Stimulated activated effector memory CD8-positive, alpha-beta T cell treated with anti-CD3 and anti-CD28 coated beads, Interleukin-12 subunit alpha, Interleukin-12 subunit beta, amount 100 ng/mL, for 72 hours (primary cell): ENCODE measurements at regions not wholly inside any gene's neighbourhood (a gene's known extent, or its start where the extent isn't known, plus 50 kb on each side); places are given as distances from the start of the nearest gene placed in this dataset.

Source experiments
- ATAC-seq: fragments of 150-1000 bp; cut with Tn5 transposase; 2 replicates; pipeline ENCODE4 v1.10.0; 2021
- DNase-seq, 2 donors: peaks; one replicate each; pipeline ENCODE4 v3.0.0; 2021 to 2022; ENCODE audit warnings: low spot score in 2 of 2
- H3K27ac Mint-ChIP-seq: one replicate; pipeline ENCODE4 v1.8.0; 2022; ENCODE audit warnings: mild to moderate bottlenecking, mixed read lengths
- H3K36me3 Mint-ChIP-seq: one replicate; pipeline ENCODE4 v1.8.0; 2022; ENCODE audit warnings: mild to moderate bottlenecking, mixed read lengths
- H3K4me1 Mint-ChIP-seq: one replicate; pipeline ENCODE4 v1.8.0; 2022; ENCODE audit warnings: mixed read lengths
- H3K4me3 Mint-ChIP-seq: one replicate; pipeline ENCODE4 v1.8.0; 2022; ENCODE audit warnings: mild to moderate bottlenecking, mixed read lengths
- H3K9me3 Mint-ChIP-seq: one replicate; pipeline ENCODE4 v1.8.0; 2022; ENCODE audit warnings: mixed read lengths

GRCh38 chr10:121405953-121406352, 192.3 kb downstream of the FGFR2 start:
- no peak for DNase-seq
- Mint-ChIP-seq H3K4me1 (no peaks in the 10 kb centered on the region), H3K36me3 (no peaks in the 10 kb centered on the region), H3K9me3 (no peaks in the 10 kb centered on the region), H3K27ac (no peak overlapping the region), H3K4me3 (no peak overlapping the region)
- ATAC-seq = no peak

GRCh38 chr10:121406823-121407545, 191.3 kb downstream of the FGFR2 start:
- H3K27ac Mint-ChIP-seq = no peak overlapping the region
- ATAC-seq = no peak
- DNase-seq = no peak
- no peaks in the 10 kb centered on the region for H3K4me1 Mint-ChIP-seq
- no peak overlapping the region for H3K4me3 Mint-ChIP-seq
- H3K36me3 Mint-ChIP-seq = no peaks in the 10 kb centered on the region
- H3K9me3 Mint-ChIP-seq = no peaks in the 10 kb centered on the region

DNA sequence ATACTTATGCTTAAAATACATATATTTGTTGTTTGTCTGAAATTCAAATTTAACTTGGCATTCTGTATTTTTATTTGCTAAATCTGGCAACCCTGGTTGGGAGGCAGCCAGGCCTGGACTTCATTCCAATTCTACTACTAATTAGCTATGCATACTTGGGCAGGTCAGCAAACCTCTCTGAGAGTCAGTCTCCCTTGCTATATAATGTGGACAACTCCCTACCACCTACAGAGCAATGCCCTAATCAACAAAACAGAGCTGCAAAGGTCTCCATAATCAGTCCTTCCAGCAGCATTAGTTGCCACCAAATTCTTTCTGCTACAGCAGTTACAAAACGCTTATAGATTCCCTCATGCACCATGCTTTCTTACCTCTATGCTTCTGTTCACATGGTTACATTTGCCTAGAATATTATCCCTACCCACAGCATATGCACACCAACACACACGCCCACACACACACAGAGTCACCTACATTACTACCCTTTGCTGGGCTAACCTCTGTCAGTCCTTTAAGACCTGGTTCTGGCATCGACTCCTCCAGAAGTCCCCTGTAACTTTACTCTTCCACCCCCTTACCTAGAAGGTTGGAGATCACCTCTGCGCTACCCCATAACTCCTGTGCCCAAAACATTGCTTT, 188.7 kb downstream of the FGFR2 start:
- H3K27ac Mint-ChIP-seq = no peak overlapping the region
- H3K4me3 Mint-ChIP-seq = no peak overlapping the region
- H3K9me3 Mint-ChIP-seq = no peaks in the 10 kb centered on the region
- H3K4me1 Mint-ChIP-seq = no peaks in the 10 kb centered on the region
- H3K36me3 Mint-ChIP-seq = no peaks in the 10 kb centered on the region
- DNase-seq (no peak), ATAC-seq (no peak)

- Mint-ChIP-seq H3K36me3 (no peaks in the 10 kb centered on the region), H3K27ac (no peak overlapping the region), H3K4me3 (no peak overlapping the region), H3K9me3 (no peaks in the 10 kb centered on the region), H3K4me1 (no peaks in the 10 kb centered on the region)
- DNase-seq = no peak
- ATAC-seq = no peak
These were observed 187.2 kb downstream of the FGFR2 start for GRCh38 chr10:121411004-121411403.

DNA sequence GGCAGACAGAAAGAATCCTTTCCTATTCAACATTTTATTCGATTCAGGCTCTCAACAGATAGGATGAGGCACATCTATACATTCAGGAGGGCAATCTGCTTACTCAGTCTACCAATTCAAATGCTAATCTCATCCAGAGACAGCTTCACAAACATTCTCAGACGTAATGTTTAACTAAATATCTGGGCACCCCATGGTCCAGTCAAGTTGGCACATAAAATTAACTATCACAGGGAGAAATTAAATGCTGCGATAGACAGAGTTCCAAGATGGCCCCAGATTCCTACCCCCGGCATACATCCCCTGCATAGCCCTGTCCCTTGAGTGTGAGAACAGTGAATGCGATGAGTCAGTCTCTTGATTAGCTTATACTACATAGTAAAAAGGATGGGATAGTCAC, 184.3 kb downstream of the FGFR2 start:
- no peaks in the 10 kb centered on the region for H3K4me1 Mint-ChIP-seq

GRCh38 chr10:121414366-121415062, 183.7 kb downstream of the FGFR2 start:
- no peak overlapping the region for H3K27ac Mint-ChIP-seq
- no peaks in the 10 kb centered on the region for H3K36me3 Mint-ChIP-seq
- H3K4me3 Mint-ChIP-seq = no peak overlapping the region
- no peak for DNase-seq
- ATAC-seq = no peak
- no peaks in the 10 kb centered on the region for H3K4me1 Mint-ChIP-seq
- no peaks in the 10 kb centered on the region for H3K9me3 Mint-ChIP-seq

More for the DNA sequence above, 184.3 kb downstream of the FGFR2 start:
- Mint-ChIP-seq H3K27ac (no peak overlapping the region), H3K4me3 (no peak overlapping the region), H3K36me3 (no peaks in the 10 kb centered on the region), H3K9me3 (no peaks in the 10 kb centered on the region)
- no peak for ATAC-seq
- DNase-seq = no peak

- no peak overlapping the region for H3K27ac Mint-ChIP-seq
- H3K4me1 Mint-ChIP-seq = no peaks in the 10 kb centered on the region
- DNase-seq = no peak
- H3K36me3 Mint-ChIP-seq = no peaks in the 10 kb centered on the region
- ATAC-seq = no peak
- H3K9me3 Mint-ChIP-seq = no peaks in the 10 kb centered on the region
- no peak overlapping the region for H3K4me3 Mint-ChIP-seq
These were observed 183.2 kb downstream of the FGFR2 start for GRCh38 chr10:121415063-121415399.

- H3K27ac Mint-ChIP-seq = no peak overlapping the region
- no peaks in the 10 kb centered on the region for H3K9me3 Mint-ChIP-seq
- DNase-seq (no peak), ATAC-seq (no peak)
- H3K36me3 Mint-ChIP-seq = no peaks in the 10 kb centered on the region
- no peak overlapping the region for H3K4me3 Mint-ChIP-seq
- no peaks in the 10 kb centered on the region for H3K4me1 Mint-ChIP-seq
These were observed 182.2 kb downstream of the FGFR2 start for GRCh38 chr10:121416071-121416470.

- Mint-ChIP-seq H3K9me3 (no peaks in the 10 kb centered on the region), H3K36me3 (no peaks in the 10 kb centered on the region), H3K4me3 (no peak overlapping the region), H3K27ac (no peak overlapping the region), H3K4me1 (no peaks in the 10 kb centered on the region)
- no peak for ATAC-seq
- DNase-seq = no peak
These were observed 180.9 kb downstream of the FGFR2 start for GRCh38 chr10:121417298-121417697.

GRCh38 chr10:121418126-121418777, 180.0 kb downstream of the FGFR2 start:
- DNase-seq (no peak), ATAC-seq (no peak)
- no peaks in the 10 kb centered on the region for H3K4me1 Mint-ChIP-seq
- H3K27ac Mint-ChIP-seq = no peak overlapping the region
- no peaks in the 10 kb centered on the region for H3K9me3 Mint-ChIP-seq
- H3K4me3 Mint-ChIP-seq = no peak overlapping the region
- no peaks in the 10 kb centered on the region for H3K36me3 Mint-ChIP-seq

DNA sequence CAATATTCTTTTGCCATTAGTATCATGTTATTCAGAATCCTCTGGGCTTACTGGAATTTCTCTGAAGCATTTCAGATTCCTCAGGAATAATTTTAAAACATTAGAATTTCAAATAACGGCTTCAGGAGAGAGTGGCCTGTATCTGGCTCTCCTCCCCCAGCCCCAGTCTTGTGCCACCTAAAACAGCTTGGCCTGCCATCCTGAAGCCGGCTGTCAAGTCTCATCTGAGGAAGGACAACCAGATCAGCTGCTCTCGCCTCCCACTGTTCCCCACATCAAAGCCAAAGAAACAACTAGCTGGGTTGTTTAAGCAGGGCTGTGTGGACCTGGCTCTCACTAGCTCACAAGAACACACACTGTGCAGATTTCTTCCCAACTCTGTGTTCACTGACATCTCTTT, 178.2 kb downstream of the FGFR2 start:
- no peaks in the 10 kb centered on the region for H3K4me1 Mint-ChIP-seq
- H3K9me3 Mint-ChIP-seq = no peaks in the 10 kb centered on the region
- no peak overlapping the region for H3K27ac Mint-ChIP-seq
- ATAC-seq = no peak
- no peaks in the 10 kb centered on the region for H3K36me3 Mint-ChIP-seq
- DNase-seq = no peak
- H3K4me3 Mint-ChIP-seq = no peak overlapping the region

GRCh38 chr10:121422096-121422495, 176.1 kb downstream of the FGFR2 start:
- Mint-ChIP-seq H3K4me1 (no peaks in the 10 kb centered on the region), H3K27ac (no peak overlapping the region), H3K4me3 (no peak overlapping the region), H3K36me3 (no peaks in the 10 kb centered on the region), H3K9me3 (no peaks in the 10 kb centered on the region)
- DNase-seq = no peak
- ATAC-seq = no peak

DNA sequence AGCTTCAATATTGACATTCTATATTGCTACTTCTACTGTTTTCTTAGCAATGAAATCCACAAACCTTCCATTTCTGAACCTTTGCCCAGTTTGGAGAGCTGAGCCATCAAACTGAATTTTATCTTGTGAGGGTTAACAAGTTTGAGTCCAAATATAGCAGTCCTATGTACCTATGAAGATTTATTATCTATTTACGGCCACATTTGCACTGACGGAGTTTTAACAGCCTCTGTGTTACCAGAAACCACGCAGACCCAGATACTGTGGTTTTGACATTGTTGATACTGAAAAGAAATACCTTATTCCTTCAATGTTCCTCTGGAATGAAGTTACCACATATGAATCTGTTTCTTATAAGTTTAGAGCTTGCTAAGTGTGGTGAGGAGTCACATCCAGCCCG, 172.6 kb downstream of the FGFR2 start:
- DNase-seq (no peak), ATAC-seq (no peak)
- Mint-ChIP-seq H3K9me3 (no peaks in the 10 kb centered on the region), H3K27ac (no peak overlapping the region), H3K4me3 (no peak overlapping the region), H3K36me3 (no peaks in the 10 kb centered on the region), H3K4me1 (no peaks in the 10 kb centered on the region)

GRCh38 chr10:121426307-121426706, 171.9 kb downstream of the FGFR2 start:
- ATAC-seq (no peak), DNase-seq (no peak)
- no peaks in the 10 kb centered on the region for H3K9me3 Mint-ChIP-seq
- no peaks in the 10 kb centered on the region for H3K36me3 Mint-ChIP-seq
- H3K4me3 Mint-ChIP-seq = no peak overlapping the region
- no peaks in the 10 kb centered on the region for H3K4me1 Mint-ChIP-seq
- H3K27ac Mint-ChIP-seq = no peak overlapping the region
